BJ (cell line): ENCODE measurements at regions not wholly inside any gene's neighbourhood (a gene's known extent, or its start where the extent isn't known, plus 50 kb on each side); places are given as distances from the start of the nearest gene placed in this dataset.

Source experiments
- CTCF ChIA-PET: fragments of 350-600 bp; formaldehyde crosslinking; extraction: SDS; loops from one replicate; lab custom pipeline; 2021; ENCODE audit warnings: antibody characterized with exemption, inconsistent platforms; lab: Yijun Ruan, JAX
- POLR2A ChIA-PET: fragments of 300-600 bp; sonication (Branson Sonifier 250); formaldehyde crosslinking; extraction: SDS; loops from one replicate; lab custom pipeline; 2021; ENCODE audit warnings: antibody characterized with exemption; lab: Charles Lee
- DNase-seq: peaks from one replicate; pipeline ENCODE4 v3.0.0-alpha.2; 2011; ENCODE audit warnings: low read depth
- H3K27me3 ChIP-seq: 2 replicates; pipeline ENCODE4 v1.6.0; 2011; ENCODE audit warnings: low read length; ENCODE audit not compliant: control insufficient read depth, insufficient read depth
- H3K36me3 ChIP-seq: 2 replicates; pipeline ENCODE4 v1.5.1; 2011; ENCODE audit warnings: low read length; ENCODE audit not compliant: control insufficient read depth, insufficient read depth
- H3K4me3 ChIP-seq: 2 replicates; pipeline ENCODE4 v1.5.1; 2011; ENCODE audit warnings: low read depth, mild to moderate bottlenecking, control low read depth, low read length
- TF ChIP-seq, protein P1 (sequence below): IDR thresholded peaks from 2 replicates; pipeline ENCODE4 v1.5.1; 2011; ENCODE audit warnings: low read depth, mild to moderate bottlenecking, control low read depth, inconsistent platforms, low read length, moderate library complexity; ENCODE audit not compliant: insufficient read depth

DNA sequence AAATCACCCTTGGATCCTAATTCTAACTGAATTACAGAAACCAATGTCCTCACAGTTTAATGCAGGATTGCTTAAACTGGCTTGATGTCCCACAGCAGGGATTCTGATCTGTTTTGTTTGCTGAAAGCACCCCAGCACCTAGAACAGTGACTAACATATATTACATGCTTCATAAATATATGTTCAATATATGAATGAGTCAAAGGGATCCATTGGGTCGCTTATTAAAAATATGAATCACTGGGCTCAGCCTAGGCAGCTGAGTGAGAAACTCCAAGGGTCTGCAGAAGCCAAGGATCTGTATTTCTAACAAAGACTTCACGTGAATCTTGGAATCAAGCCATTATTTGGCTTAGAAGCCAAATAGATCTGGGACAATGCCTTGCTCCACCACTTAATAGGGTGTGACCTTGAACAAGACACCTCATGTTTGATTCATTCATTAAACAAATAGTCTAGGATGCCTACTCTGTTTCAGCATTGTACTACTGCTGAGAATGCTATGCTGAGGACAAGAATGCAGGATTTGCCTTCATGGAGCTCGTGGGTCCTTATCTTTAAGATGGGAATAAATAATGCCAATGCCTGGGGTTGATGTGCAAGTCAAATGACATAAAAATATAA is 103.4 kb upstream of the DLX6 start:
- H3K4me3 ChIP-seq: no peak overlapping the region
- no peaks in the 10 kb centered on the region for H3K36me3 ChIP-seq
- ChIA-PET CTCF (no interaction called here), POLR2A (no interaction called here)
- TF ChIP-seq, protein P1, sequence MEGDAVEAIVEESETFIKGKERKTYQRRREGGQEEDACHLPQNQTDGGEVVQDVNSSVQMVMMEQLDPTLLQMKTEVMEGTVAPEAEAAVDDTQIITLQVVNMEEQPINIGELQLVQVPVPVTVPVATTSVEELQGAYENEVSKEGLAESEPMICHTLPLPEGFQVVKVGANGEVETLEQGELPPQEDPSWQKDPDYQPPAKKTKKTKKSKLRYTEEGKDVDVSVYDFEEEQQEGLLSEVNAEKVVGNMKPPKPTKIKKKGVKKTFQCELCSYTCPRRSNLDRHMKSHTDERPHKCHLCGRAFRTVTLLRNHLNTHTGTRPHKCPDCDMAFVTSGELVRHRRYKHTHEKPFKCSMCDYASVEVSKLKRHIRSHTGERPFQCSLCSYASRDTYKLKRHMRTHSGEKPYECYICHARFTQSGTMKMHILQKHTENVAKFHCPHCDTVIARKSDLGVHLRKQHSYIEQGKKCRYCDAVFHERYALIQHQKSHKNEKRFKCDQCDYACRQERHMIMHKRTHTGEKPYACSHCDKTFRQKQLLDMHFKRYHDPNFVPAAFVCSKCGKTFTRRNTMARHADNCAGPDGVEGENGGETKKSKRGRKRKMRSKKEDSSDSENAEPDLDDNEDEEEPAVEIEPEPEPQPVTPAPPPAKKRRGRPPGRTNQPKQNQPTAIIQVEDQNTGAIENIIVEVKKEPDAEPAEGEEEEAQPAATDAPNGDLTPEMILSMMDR: no peak
- DNase-seq: no peak
- H3K27me3 ChIP-seq: no peaks in the 10 kb centered on the region

DNA sequence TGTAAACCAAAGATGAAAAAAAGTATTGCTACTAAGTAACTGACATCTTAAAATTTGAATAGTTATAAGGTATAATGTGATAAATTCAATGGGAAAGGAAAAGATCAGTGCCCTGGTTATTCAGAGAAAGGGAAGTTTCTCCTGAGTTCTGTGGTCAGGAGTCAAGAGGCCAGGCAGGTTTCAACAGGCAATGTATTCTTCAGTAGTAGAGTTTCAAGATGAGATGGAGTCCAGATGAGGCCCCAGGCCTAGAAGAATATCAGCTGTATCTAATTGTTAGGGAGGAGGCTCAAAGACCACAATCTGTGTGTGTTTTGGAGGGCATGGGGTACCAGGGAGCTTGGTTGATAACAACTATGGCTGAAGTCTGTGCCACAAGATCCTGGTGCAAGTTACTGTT is 101.4 kb upstream of the DLX6 start:
- Histone ChIP-seq H3K36me3 (no peaks in the 10 kb centered on the region), H3K4me3 (no peak overlapping the region), H3K27me3 (no peaks in the 10 kb centered on the region)
- TF ChIP-seq, protein P1: no peak
- CTCF ChIA-PET: no interaction called here
- POLR2A ChIA-PET: no interaction called here
- no peak for DNase-seq

DNA sequence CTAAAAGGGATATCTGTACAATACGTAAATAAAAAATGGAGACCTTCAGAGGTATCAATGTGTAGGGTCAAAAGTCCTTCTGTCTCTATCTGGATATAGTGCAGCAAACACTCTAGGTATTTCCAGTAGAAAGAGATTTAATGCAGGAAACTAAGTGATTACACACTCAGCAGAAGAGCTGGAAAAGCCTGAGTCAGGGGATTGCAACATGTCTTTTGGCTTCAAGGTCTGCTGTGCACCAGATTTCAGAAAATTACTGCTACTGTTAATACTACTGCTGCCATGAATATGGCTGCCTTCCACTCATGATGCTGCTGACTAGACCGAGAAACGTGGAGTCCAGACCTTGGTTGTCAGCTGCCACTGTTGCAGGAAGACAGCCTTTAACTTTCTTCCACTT is 94.9 kb upstream of the DLX6 start:
- ChIA-PET POLR2A (no interaction called here), CTCF (no interaction called here)
- TF ChIP-seq, protein P1: no peak
- Histone ChIP-seq H3K4me3 (no peak overlapping the region), H3K36me3 (no peaks in the 10 kb centered on the region), H3K27me3 (no peaks in the 10 kb centered on the region)
- no peak for DNase-seq

DNA sequence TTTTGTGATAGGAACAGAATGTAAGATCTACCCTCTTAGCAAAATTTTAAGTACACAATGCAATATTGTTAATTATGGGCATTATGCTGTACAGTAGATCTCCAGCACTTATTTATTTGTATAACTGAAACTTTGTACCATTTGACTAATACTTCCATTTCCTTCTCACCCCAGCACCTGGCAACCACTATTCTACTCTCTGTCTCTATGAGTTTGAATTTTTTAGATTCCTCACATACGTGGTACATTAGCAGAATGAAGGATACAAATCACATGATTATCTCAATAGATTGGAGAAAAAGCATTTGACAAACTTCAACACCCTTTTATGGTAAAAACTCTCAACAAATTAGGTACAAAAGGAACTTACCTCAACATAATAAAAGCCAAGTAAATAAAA is 90.3 kb upstream of the DLX6 start:
- CTCF ChIA-PET: no interaction called here
- no peak for DNase-seq
- Histone ChIP-seq H3K36me3 (no peaks in the 10 kb centered on the region), H3K27me3 (no peaks in the 10 kb centered on the region), H3K4me3 (no peak overlapping the region)
- POLR2A ChIA-PET: no interaction called here
- TF ChIP-seq, protein P1: no peak

DNA sequence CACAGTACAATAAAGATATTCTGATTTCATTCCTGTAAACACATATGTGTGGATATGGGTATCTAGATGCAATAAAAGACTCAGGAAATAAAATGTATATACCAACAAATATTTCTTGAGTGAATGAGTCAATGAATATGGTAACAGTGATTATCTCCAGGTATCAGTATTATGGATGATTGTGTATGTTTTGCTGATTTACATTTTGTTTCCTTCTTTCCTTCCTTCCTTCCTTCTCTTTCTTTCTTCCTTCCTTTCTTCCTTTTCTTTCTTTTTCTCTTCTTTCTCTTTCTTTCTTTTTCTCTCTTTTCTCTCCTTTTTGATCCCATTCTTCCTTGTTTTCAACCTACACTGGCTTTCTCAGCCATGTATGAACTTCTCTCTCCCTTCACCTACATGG is 85.3 kb upstream of the DLX6 start:
- Histone ChIP-seq H3K27me3 (no peaks in the 10 kb centered on the region), H3K4me3 (no peak overlapping the region), H3K36me3 (no peaks in the 10 kb centered on the region)
- DNase-seq: no peak
- TF ChIP-seq, protein P1: no peak
- POLR2A ChIA-PET: no interaction called here
- CTCF ChIA-PET: no interaction called here
